ENCODE measurements at regions not wholly inside any gene's neighbourhood (a gene's known extent, or its start where the extent isn't known, plus 50 kb on each side); places are given as distances from the start of the nearest gene placed in this dataset.

DNA sequence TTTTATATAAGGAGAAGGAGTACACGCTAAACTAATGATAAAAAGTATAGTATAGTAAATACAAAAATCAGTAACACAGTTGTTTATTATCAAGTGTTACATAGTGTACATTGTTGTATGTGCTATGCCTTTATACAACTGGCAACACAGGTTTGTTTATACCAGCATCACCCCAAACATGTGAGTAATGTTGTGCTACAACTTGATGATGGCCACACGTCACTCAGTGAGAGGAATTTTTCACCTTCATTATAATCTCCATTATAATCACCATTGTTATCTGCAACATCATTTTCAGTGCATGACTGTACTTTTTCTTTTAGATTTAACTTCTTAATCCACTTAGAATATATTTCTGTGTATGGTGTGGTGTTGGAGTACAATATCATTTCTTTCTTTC lies 204.0 kb upstream of the CTNNB1 start:
- no peak for DNase-seq (ENCODE audit: low read depth)

DNA sequence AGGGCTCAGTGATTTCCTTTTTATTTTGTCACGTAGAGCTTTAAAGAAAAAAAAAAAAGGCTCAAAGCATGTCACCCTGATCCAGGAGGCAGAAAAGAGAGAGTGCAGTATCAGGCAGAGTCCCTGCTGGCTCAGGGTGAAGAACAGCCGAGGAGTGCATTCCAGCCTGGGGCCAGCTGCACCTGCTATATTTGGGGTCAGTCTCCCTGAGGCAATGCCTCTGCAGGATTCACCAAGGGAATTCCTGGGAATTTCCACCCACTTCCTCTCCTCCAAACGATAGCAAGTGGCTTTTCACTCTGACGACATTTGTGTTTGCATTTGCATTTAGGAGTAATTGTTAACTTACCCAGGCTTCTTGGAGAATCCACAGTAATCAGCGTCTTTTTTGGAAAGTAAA lies 202.9 kb upstream of the CTNNB1 start:
- no peak for DNase-seq (ENCODE audit: low read depth)

DNA sequence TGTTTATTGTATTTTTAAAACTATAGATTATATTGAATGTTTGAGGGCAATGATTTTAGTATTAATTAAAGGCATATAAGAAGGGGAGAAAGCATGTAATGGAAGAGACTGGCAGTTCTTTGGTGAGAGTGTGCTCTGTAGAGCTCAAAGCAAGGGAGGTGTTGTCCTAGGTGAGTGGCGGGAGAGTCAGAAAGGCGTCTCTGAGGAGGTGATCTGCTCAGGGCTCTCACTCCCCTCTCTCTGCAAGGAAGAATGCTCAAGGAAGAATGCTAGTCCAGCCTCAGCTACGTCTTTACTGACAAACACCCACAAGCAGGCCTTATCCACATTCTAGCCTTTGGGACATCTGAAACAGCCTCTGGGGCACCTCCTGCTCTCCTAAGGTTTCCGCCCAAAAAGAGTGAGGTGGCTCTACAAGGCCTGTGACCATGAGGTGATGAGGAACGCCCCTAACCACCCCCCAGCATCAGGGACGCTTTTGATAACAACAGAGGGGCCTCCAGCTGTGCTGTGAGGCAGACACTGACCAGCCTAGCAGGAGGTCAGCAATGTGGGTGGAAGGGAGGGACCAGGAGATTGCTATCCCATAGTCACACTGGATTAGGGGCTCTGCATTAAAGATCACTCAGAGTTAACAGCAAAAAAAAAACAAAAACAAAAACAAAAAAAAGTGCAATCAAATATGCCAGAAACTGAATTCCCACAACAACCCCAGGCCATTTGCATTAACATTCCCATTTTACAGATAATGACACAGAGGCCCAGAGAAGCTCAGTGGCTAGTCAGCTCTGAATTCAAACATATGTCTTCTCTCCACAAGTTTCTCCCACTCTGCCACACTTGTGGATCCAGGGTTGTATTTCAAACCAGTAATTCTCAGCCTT lies 202.2 kb upstream of the CTNNB1 start:
- no peak for DNase-seq (ENCODE audit: low read depth)

DNA sequence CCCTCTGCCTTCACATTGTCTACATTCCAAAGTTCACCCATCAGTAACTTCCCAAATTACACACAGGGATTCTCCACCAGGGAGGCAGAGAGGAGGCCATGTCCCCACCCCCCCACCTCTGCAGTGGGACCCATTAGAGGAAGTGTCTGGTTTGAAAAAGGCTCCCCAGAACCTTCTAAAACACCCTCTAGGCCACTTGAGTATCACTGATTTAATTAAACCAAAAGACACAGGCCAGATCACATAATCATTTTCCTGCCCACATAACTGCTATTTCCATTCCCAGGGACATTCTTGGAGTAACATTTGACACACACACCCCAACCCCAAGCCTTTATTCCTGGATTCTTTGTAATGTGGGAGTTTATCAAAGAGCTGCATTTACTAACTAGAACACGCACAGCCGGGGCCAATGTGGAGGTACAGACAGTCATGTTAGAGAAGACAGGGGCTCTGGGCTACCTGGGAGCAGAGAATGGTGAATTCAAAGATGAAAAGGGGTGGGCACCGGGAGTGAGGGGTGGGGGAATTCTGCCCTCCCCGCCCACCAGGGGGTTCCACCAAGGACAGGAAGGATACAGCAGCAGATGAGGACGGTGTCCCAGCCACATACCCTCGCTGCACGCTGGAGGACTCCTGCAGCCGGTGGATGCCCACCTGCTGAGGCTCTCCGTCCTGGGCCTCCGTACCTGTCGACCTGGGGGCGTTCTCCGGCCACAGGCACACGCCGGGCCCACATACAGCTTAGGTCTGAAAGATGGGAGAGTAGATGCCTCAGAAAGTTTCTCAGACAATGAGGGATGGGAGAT lies 201.4 kb upstream of the CTNNB1 start:
- no peak for DNase-seq (ENCODE audit: low read depth)

DNA sequence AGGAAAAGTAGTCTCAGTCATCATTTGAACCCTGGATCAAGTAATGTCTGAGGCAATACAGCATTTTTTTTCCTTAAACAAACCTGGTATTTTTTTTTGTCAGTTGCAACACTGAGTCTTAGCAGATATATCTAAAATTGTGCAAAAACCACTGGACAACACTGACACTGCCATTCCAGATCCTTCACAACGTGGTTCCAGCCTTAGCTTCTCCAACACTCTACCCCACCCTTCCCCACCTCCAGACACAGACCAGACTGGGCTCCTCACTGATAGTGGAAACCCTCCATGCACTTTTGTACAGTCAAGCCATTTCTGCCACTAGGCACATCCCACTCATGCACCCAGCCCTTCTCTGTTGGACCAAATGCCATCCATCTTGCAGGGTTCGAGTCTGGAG lies 199.6 kb upstream of the CTNNB1 start:
- DNase-seq (ENCODE audit: low read depth), result no peak

DNA sequence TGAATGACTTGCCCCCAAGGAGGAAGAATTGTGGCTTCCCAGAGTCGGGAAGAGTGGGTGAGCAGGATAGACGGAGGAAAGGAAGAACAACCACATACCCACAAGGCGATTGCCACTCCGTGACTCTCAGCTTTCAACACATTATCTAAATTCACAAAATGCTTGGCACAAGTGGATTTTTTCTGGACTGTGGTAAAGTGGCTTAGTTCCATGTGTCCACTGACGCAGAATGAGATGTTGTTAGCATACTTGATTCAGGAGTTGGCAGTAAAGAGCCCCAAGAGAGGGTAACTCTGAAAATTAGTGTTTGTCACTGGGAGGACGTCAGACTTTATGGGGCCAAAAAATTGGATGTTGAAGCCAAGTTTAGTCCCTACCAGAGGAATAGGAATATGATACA lies 198.8 kb upstream of the CTNNB1 start:
- no peak for DNase-seq (ENCODE audit: low read depth)

DNA sequence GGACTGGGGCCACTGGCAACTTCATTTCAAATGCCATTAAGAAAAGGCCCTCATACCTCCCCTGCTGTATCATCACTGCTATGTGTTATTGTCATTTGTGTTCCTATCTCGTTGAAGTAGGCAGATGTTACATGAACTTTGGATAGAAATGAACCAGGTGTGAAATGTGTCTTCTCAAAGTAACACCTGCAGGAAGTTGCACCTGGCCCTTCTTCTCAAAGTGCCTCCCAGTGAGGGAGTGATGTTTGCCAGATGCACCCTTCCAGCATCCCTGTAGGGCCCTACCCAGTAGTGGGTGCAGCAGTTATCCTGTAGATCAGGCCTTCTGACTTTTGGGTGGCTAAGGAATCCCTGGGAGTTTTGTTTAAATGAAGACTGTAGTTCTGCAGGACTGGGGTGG lies 197.7 kb upstream of the CTNNB1 start:
- DNase-seq (ENCODE audit: low read depth), result no peak

DNA sequence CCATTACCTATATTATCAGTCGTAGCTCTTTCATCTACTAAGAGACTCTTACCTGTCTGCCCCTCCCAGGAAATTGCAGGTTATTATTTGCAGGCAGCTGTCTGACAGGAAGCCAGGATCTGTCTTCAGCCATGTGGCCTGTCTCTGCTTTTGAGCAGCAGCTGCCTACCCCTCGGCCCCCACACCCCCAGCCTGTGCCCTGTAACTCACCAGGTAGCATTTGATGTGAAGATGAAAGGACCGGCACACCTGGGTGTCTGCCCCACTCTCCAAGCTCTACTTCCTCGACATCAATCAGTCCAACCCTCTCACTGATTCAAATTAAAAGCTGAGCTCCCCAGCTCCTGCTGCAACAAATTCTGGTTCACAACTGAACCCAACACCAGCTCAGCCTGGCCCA lies 197.2 kb upstream of the CTNNB1 start:
- no peak for DNase-seq (ENCODE audit: low read depth)

DNA sequence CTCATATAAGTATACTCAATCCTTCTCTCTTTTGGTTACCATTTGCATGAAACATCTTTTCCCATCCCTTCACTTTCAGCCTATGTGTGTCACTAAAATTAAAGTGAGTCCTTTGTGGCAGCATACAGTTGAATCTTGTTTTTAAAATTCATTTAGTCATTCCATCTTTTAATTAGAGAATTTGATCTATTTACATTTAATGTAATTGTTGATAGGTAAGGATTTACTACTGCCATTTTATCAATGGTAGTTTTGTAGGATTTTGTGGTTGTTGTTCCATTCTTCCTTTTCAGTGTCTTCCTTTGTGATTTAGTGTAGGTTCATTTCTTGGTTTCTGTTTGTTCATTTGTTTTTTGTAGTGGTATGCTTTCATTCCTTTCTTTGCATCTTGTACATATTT lies 191.9 kb upstream of the CTNNB1 start:
- no peak for DNase-seq (ENCODE audit: low read depth)

DNA sequence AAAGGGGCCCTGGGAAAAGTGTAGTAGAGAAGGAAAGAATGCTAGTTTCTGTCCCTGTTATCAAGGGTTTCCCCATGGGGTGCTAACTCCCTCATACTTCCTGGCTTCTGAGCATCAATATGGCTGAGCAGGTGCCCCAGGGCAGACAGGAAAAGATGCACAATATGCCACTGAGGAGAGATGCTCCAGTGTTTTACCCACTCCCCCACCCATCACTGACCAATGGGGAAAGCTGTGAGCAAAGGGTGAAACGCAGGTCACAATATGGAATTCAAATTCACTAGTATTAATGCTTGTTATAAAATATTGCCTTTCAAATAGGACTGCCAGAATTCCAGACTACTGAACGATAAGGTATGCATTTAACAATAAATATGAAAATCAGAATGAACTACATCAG lies 187.5 kb upstream of the CTNNB1 start:
- DNase-seq (ENCODE audit: low read depth), result no peak

DNA sequence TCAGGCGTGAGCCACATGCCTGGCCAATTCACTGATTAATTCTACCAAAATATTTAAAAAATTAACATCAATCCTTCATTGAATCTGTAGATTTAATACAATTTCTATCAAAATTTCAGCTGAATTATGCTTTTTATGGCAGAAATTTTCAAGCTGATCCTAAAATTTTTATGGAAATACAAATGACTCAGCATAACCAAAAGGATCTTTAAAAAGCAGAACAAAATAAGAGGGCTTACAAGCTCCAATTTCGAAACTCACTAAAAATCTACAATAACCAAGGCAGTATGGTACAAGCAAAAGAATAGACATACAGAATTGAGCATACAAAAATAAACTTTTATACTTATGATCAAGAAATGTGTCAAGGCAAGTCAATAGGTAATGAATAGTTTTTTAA lies 180.4 kb upstream of the CTNNB1 start:
- no peak for DNase-seq (ENCODE audit: low read depth)

DNA sequence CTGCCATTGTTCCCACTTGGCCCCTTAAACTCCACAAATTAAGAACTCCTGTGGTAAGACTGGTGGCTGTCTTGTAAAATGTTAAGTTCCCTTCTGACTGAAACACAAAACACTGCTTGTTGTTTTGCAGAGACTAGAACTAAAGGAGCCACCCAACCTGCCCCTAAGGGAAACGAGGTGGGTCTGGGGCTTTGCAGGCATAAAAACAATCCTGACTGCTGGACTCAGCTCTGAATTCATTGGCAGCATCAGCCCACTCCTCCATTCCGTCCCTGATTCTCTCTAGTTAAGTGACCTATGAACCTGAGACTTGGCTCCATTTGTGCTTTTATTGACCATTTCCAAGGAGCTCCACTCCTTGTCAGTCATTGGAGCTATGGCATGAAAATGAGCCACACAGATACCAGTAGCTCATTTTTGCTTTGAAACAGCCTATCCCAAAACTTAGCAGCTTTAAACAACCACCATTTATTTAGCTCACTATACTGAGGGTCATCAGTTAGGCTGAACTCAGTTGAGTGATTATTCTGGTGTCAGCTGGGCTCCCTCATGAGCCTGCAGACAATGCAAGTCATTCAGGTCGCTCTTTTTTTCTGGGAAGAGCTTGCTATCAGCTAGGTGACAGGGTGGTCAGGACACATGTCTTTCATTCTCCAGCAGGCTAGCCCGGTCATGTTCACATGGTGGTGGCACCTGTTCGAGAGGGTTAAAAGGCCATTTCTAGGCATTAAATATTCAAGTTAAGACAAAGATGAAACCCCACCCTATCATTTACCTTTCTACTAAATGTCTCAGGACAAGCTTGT lies 175.1 kb upstream of the CTNNB1 start:
- no peak for DNase-seq (ENCODE audit: low read depth)

DNA sequence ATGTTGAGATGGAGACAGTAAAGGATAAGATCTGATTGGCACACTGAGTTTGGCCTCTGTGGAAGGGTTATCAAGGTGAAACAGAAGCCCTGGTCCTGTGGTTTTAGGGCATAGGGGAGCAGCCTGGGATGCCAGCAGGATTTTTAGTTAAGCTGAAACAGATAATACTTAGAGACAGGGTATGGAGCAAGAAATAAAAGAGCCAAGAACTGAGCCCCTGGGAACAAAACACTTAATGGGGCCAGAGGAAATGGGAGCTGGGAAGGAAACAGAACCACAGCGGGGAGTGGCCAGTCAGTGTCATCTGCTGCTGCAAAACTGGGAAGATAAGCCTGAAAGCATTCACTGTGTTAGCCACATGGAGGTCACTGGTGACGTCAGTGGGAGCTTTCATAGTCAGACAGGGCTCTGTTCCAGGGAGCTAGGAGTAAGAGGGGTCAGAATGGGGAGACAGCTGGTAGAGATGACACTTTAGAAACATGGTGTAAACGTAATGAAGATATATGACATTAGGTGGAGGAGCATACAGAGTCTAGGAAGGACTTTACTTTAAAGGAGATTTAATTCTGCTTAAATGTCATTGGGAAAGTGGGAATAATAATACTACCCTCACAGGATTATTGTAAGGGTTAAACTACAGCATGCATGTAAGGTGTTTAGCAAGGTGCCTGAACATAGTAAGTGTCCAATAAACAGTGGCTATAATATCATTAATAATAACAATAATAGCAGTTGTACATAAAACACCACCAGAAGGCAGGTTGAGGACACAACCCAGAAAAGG lies 172.7 kb upstream of the CTNNB1 start:
- DNase-seq (ENCODE audit: low read depth), result peak; percentile 95

DNA sequence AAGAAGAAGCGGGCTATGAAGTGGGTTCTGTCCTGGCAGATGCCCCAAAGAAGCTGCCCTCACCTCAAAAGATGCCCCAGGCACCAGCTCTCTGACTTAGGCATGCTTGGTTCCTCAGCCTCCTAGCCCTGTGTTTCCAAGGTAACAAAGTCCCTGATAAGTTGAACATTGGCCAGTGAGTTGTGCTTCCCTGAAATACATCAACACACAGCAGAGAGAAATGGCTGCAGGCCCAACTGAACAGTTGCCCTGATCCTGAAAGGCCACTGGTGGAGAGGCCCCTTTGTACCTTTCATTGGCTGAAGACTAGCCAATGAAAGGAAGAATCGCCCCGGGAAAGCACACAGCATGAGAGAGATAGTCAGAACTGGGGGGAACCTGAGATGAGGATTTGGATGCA lies 169.9 kb upstream of the CTNNB1 start:
- DNase-seq (ENCODE audit: low read depth), result no peak

DNA sequence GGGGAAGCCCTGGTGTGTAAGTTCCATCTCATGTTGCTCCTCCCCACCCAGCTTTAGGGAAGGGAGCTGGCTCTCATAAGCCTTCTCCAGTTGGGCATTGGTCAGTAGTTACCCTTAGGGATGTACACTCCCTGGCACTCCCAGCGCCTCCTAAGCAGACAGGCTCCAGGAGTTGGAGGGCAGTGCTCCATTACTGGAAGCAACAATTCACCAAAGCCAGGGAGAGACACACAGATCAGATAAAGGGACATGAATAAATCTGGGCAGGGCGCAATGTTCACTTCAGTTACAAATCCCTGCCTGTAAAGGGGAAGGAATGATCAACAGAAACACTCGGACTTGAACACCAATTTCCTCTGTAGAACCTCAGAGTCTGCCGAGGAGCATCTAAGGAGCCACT lies 169.1 kb upstream of the CTNNB1 start:
- no peak for DNase-seq (ENCODE audit: low read depth)

DNA sequence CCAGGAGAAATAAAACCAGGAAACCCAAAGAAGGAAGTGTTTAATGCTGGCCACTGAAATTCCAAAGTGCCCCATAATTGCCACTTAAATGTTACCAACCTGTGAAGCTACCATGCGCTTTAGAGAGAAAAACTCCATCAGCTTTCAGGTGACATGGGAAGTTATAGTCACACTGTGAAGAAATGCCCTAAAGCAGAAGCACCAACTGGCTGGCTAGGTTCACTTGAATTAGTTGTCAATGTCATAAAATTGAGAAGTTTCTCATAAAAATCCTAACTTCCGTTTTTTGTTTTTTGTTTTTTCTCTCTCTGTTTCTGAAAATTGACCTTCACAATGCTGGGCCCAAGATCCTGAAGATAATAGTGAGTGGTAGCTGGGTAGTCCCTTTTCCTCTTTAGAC lies 167.9 kb upstream of the CTNNB1 start:
- DNase-seq (ENCODE audit: low read depth), result no peak

DNA sequence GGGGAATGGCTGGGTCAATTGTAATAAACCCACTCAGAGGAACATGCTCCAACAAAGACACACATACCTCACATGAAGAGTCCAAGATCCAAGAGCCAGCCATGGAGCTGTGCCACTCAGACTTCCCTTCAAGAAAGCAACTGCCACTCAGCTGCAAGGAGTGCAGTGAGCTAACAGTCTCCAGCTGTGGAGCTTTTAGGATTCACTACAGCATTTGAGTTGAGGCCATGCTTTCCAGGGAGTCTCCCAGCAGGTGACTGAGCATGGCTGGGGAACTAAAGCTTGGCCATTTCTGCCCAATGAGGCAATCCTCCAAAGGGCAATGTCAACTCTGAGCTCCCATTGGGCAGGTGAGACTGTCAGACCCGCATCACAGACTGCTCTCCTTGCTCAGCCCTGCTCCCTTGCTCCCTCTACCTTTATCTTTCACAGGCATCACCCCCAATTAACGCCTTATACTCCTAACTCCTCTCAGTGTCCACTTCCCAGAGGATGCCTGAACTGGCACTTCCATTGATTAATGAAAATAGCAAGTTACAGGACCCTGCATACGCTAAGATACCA lies 165.3 kb upstream of the CTNNB1 start:
- DNase-seq (ENCODE audit: low read depth), result no peak

DNA sequence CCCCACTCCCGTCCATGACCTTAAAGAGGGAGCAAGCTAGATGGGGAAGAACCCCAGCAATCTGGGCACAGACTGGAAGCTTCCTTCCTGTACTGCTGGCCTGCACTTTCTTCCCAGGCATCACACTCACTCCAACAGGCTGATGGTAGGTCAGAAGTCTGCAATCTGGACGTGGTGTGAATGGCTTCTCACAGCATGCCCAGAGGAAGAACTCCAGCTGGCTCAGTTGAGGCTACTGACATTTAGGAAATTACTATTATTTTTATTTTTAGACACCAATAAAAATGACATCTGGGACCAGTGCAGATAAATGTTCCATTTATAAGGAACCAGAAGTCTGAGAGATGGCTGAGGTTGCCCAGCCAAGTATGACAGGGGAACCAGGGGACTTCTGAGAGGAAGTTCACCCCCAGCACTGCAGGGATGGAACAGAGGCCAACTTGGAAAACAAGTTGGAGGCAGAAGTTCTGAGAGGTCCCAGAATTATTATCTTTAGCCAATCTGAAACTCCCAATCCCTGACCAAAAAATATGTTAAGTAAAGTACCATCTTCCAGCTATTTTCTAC lies 163.8 kb upstream of the CTNNB1 start:
- no peak for DNase-seq (ENCODE audit: low read depth)

DNA sequence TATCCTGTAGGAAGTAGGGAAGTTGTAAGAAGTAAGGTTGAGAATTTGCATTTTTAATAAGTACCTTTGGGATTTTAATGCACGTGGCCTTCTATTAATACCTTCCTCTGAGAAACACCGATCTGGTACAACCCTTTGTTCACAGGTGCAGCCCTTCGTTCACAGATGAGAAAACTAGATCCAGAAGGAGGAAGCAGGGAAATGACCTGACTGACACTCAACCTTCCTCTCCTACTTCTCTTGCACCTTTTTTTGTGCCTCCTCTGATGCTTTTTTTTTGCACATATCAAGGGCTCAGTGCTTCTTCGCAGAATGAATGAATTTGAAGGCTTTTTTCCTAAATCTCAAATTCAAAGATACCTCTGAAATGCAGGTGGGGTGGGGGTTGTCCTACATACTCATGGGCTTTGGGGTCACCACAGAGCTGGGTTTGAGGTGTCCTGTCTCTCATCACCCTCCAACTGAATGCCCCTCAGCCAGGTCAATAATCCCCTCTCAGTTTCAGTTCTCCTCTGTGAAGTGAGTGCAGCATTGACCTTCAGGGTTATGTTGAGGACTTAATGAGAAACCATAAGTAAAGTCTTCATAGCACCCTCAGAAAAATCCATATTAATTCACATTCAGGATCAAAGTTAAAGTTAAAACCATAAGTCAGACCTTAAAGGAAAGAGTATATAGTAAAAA lies 161.5 kb upstream of the CTNNB1 start:
- DNase-seq (ENCODE audit: low read depth), result no peak

DNA sequence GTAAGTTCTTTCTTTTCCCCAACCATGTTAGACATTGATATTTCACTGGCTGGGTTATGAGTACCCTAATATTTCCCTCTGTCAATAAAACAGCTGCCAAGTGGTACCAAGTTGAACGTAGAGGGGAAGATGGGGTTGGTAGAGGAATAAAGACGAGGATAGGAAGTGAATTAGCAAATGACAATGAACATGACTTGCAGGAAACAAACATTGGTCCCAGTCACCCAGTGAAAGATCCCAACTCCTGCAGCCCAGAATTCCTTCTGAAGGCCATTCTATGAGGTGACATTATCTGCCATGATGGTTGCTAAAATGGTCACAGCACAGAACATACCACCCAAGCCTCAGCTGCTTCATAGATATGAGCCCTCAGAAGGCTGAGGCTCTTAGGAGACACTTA lies 159.0 kb upstream of the CTNNB1 start:
- DNase-seq (ENCODE audit: low read depth), result no peak

DNA sequence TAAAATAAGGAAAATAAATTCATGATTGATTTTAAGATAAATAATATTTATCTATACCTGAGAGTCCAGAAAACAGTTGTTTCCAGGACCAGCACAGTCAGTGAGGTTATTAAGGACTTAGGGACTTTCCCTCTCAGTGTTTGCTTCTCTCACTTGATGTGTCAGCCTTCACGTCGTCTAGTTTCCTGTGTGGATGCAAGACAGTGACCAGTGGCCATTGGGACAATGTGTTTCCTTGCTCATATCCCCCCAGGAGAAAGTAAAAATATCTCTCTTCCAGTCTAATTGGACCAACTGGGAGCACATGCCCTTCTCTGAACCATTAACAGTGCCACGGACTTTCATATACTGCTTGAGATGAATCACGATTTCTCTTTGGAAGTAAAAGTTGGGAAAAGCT lies 157.8 kb upstream of the CTNNB1 start:
- no peak for DNase-seq (ENCODE audit: low read depth)
